ENCODE measurements at regions not wholly inside any gene's neighbourhood (a gene's known extent, or its start where the extent isn't known, plus 50 kb on each side); places are given as distances from the start of the nearest gene placed in this dataset.

GRCh38 chr2:64762301-64762997 lies 108.7 kb upstream of the SERTAD2 start:
- H3K4me3 ChIP-seq = no peak overlapping the region
- no peak for ATAC-seq
- no peaks in the 10 kb centered on the region for H3K9me3 ChIP-seq
- no peaks in the 10 kb centered on the region for H3K27me3 ChIP-seq
- no peaks in the 10 kb centered on the region for H3K36me3 ChIP-seq
- intact Hi-C loops (cut with DNase I) = no loop called here
- no peaks in the 10 kb centered on the region for H3K4me1 ChIP-seq
- FAIRE-seq = no peak
- H3K27ac ChIP-seq = no peak overlapping the region
- TF ChIP-seq CTCF (IDR thresholded peaks at IDR 0.05) = no peak
- WGBS, 2 donors = 78 to 82% methylated on average over 4 of the region's 4 CpGs
- DNase-seq = no peak

GRCh38 chr2:64763126-64763525 lies 109.4 kb upstream of the SERTAD2 start:
- Histone ChIP-seq H3K9me3 (no peaks in the 10 kb centered on the region), H3K27ac (no peak overlapping the region), H3K4me3 (no peak overlapping the region), H3K36me3 (no peaks in the 10 kb centered on the region), H3K27me3 (no peaks in the 10 kb centered on the region), H3K4me1 (no peaks in the 10 kb centered on the region)
- intact Hi-C loops (cut with DNase I) = no loop called here
- TF ChIP-seq CTCF (IDR thresholded peaks at IDR 0.05) = no peak
- no peak for DNase-seq
- no peak for ATAC-seq
- 58 to 59% methylated on average over 1 of the region's 1 CpG for WGBS, 2 donors
- FAIRE-seq = no peak

GRCh38 chr2:64765160-64765805 lies 111.6 kb upstream of the SERTAD2 start:
- no peaks in the 10 kb centered on the region for H3K27me3 ChIP-seq
- FAIRE-seq (no peak), ATAC-seq (no peak), DNase-seq (no peak)
- TF ChIP-seq CTCF (IDR thresholded peaks at IDR 0.05) = no peak
- peak overlapping the region in 1 of 4 donors; percentile 23 for H3K27ac ChIP-seq
- intact Hi-C loops (cut with DNase I) = no loop called here
- no peaks in the 10 kb centered on the region for H3K4me1 ChIP-seq
- no peak overlapping the region for H3K4me3 ChIP-seq
- no peaks in the 10 kb centered on the region for H3K9me3 ChIP-seq
- 72 to 76% methylated on average over 4 of the region's 4 CpGs for WGBS, 2 donors
- H3K36me3 ChIP-seq = no peaks in the 10 kb centered on the region

GRCh38 chr2:64766841-64767669 lies 113.3 kb upstream of the SERTAD2 start:
- 34 to 40% methylated on average over 13 of the region's 13 CpGs for whole genome bisulfite sequencing, 2 donors
- no peak for TF ChIP-seq CTCF (IDR thresholded peaks at IDR 0.05)
- Histone ChIP-seq H3K4me1 (no peaks in the 10 kb centered on the region), H3K4me3 (peak overlapping the region in 3 of 4 donors; percentile 42 to 76 (median 72)), H3K27ac (peak overlapping the region; percentile 83 to 97 (median 92)), H3K36me3 (no peaks in the 10 kb centered on the region), H3K9me3 (no peaks in the 10 kb centered on the region), H3K27me3 (no peaks in the 10 kb centered on the region)
- DNase-seq (no peak), FAIRE-seq (peak; percentile 66), ATAC-seq (peak in 2 of 4 donors; percentile 22 to 45)
- intact Hi-C loops (cut with DNase I) = no loop called here

All from pancreas (tissue), 10 donors.